DOHH2 (cell line): ENCODE measurements at regions not wholly inside any gene's neighbourhood (a gene's known extent, or its start where the extent isn't known, plus 50 kb on each side); places are given as distances from the start of the nearest gene placed in this dataset.
"Not testable (repeated sequence)": the region's sequence is repeated elsewhere in the genome, so short reads cannot be mapped to it uniquely, and the experiment has no call there.

ENCODE experiments used
- EZH2phosphoT487 ChIP-seq: fragments of 200-600 bp; sonication (generic); IDR thresholded peaks from 2 replicates; pipeline ENCODE4 v1.6.1; 2017; ENCODE audit warnings: borderline replicate concordance, mild to moderate bottlenecking, antibody characterized with exemption, low read length, moderate library complexity, mixed read lengths
- TF ChIP-seq, protein P1 (sequence below): fragments of 200-600 bp; sonication (generic); IDR thresholded peaks from one replicate; pipeline ENCODE4 v1.5.1; 2014; ENCODE audit warnings: antibody characterized with exemption, mild to moderate bottlenecking, low read depth, low read length; ENCODE audit not compliant: poor library complexity, severe bottlenecking

DNA sequence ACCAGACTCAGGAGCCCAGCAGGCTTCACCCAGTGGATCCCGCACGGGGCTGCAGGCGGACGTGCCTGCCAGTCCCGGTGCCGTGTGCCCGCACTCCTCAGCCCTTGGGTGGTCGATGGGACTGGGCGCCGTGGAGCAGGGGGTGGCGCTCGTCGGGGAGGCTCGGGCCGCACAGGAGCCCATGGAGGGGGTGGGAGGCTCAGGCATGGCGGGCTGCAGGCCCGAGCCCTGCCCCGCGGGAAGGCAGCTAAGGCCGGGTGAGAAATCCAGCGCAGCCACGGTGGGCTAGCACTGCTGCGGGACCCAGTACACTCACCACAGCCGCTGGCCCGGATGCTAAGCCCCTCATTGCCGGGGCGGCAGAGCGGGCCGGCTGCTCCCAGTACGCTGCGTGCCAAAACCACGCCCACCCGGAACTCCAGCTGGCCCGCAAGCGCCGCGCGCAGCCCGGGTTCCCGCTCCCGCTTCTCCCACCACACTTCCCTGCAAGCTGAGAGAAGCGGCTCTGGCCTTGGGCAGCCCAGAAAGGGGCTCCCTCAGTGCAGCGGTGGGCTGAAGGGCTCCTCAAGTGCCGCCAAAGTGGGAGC lies 977.0 kb upstream of the LRFN5 start:
- TF ChIP-seq, protein P1, sequence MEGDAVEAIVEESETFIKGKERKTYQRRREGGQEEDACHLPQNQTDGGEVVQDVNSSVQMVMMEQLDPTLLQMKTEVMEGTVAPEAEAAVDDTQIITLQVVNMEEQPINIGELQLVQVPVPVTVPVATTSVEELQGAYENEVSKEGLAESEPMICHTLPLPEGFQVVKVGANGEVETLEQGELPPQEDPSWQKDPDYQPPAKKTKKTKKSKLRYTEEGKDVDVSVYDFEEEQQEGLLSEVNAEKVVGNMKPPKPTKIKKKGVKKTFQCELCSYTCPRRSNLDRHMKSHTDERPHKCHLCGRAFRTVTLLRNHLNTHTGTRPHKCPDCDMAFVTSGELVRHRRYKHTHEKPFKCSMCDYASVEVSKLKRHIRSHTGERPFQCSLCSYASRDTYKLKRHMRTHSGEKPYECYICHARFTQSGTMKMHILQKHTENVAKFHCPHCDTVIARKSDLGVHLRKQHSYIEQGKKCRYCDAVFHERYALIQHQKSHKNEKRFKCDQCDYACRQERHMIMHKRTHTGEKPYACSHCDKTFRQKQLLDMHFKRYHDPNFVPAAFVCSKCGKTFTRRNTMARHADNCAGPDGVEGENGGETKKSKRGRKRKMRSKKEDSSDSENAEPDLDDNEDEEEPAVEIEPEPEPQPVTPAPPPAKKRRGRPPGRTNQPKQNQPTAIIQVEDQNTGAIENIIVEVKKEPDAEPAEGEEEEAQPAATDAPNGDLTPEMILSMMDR: not testable (repeated sequence)
- not testable (repeated sequence) for TF ChIP-seq EZH2phosphoT487
